Right atrium auricular region (tissue), 2 donors: ENCODE measurements at regions not wholly inside any gene's neighbourhood (a gene's known extent, or its start where the extent isn't known, plus 50 kb on each side); places are given as distances from the start of the nearest gene placed in this dataset.

Experiments
- DNase-seq: peaks from one replicate; pipeline ENCODE4 v3.0.0-alpha.2; 2019; ENCODE audit warnings: low spot score
- H3K27ac ChIP-seq, 2 donors: fragments of 200-600 bp; sonication (generic); 1 replicate in 1 of 2; 2 replicates in 1 of 2; pipeline ENCODE4 v1.5.1; 2016 to 2019
- H3K27me3 ChIP-seq, 2 donors: fragments of 200-600 bp; sonication (generic); one replicate each; pipeline versions ENCODE4 v1.5.1 to v1.6.0; 2017 to 2019
- H3K36me3 ChIP-seq: fragments of 200-600 bp; sonication (generic); one replicate; pipeline ENCODE4 v1.5.1; 2016
- H3K4me1 ChIP-seq, 2 donors: fragments of 200-600 bp; sonication (generic); one replicate each; pipeline versions ENCODE4 v1.5.1 to v1.6.0; 2017 to 2019
- H3K4me3 ChIP-seq, 2 donors: fragments of 200-600 bp; sonication (generic); 1 replicate in 1 of 2; 2 replicates in 1 of 2; pipeline ENCODE4 v1.5.1; 2017 to 2019; ENCODE audit warnings: mild to moderate bottlenecking in 1 of 2, moderate library complexity in 1 of 2
- H3K9me3 ChIP-seq, 2 donors: fragments of 200-600 bp; sonication (generic); one replicate each; pipeline ENCODE4 v1.5.1; 2019
- CTCF ChIP-seq, 2 donors: fragments of 200-600 bp; sonication (generic); IDR thresholded peaks; one replicate each; pipeline ENCODE4 v1.5.1; 2019; ENCODE audit warnings: antibody characterized with exemption in 2 of 2

GRCh38 chr2:41621563-41621962 is 426.3 kb upstream of the PKDCC start:
- H3K27me3 ChIP-seq = no peaks in the 10 kb centered on the region
- no peaks in the 10 kb centered on the region for H3K36me3 ChIP-seq
- no peaks in the 10 kb centered on the region for H3K4me1 ChIP-seq
- no peak for DNase-seq
- H3K27ac ChIP-seq = no peak overlapping the region
- H3K9me3 ChIP-seq = no peaks in the 10 kb centered on the region
- no peak overlapping the region for H3K4me3 ChIP-seq
- TF ChIP-seq CTCF (IDR thresholded peaks at IDR 0.05) = no peak

GRCh38 chr2:41622301-41622700 is 425.5 kb upstream of the PKDCC start:
- DNase-seq = no peak
- Histone ChIP-seq H3K27me3 (no peaks in the 10 kb centered on the region), H3K4me3 (no peak overlapping the region), H3K9me3 (no peaks in the 10 kb centered on the region), H3K36me3 (no peaks in the 10 kb centered on the region), H3K4me1 (no peaks in the 10 kb centered on the region), H3K27ac (no peak overlapping the region)
- TF ChIP-seq CTCF (IDR thresholded peaks at IDR 0.05) = no peak

- no peaks in the 10 kb centered on the region for H3K27me3 ChIP-seq
- H3K4me1 ChIP-seq = no peaks in the 10 kb centered on the region
- no peak for TF ChIP-seq CTCF (IDR thresholded peaks at IDR 0.05)
- DNase-seq = no peak
- H3K9me3 ChIP-seq = no peaks in the 10 kb centered on the region
- no peaks in the 10 kb centered on the region for H3K36me3 ChIP-seq
- H3K27ac ChIP-seq = no peak overlapping the region
- no peak overlapping the region for H3K4me3 ChIP-seq
Measured at GRCh38 chr2:41626936-41627335, 420.9 kb upstream of the PKDCC start.

- Histone ChIP-seq H3K4me1 (no peaks in the 10 kb centered on the region), H3K36me3 (no peaks in the 10 kb centered on the region), H3K9me3 (peaks cover 0 to 4% of the 10 kb centered on the region in 2 donors), H3K4me3 (no peak overlapping the region), H3K27me3 (no peaks in the 10 kb centered on the region), H3K27ac (no peak overlapping the region)
- no peak for DNase-seq
- no peak for TF ChIP-seq CTCF (IDR thresholded peaks at IDR 0.05)
Measured at GRCh38 chr2:41634686-41635085, 413.1 kb upstream of the PKDCC start.

GRCh38 chr2:41644936-41645335 is 402.9 kb upstream of the PKDCC start:
- Histone ChIP-seq H3K4me1 (no peaks in the 10 kb centered on the region), H3K9me3 (no peaks in the 10 kb centered on the region), H3K27ac (no peak overlapping the region), H3K27me3 (no peaks in the 10 kb centered on the region), H3K36me3 (no peaks in the 10 kb centered on the region), H3K4me3 (no peak overlapping the region)
- TF ChIP-seq CTCF (IDR thresholded peaks at IDR 0.05) = no peak
- DNase-seq = no peak

- no peak for TF ChIP-seq CTCF (IDR thresholded peaks at IDR 0.05)
- no peak for DNase-seq
- Histone ChIP-seq H3K36me3 (no peaks in the 10 kb centered on the region), H3K27me3 (no peaks in the 10 kb centered on the region), H3K9me3 (no peaks in the 10 kb centered on the region), H3K27ac (no peak overlapping the region), H3K4me3 (no peak overlapping the region), H3K4me1 (no peaks in the 10 kb centered on the region)
Measured at GRCh38 chr2:41647468-41648050, 400.3 kb upstream of the PKDCC start.
